ENCODE measurements at regions not wholly inside any gene's neighbourhood (a gene's known extent, or its start where the extent isn't known, plus 50 kb on each side); places are given as distances from the start of the nearest gene placed in this dataset.

DNA sequence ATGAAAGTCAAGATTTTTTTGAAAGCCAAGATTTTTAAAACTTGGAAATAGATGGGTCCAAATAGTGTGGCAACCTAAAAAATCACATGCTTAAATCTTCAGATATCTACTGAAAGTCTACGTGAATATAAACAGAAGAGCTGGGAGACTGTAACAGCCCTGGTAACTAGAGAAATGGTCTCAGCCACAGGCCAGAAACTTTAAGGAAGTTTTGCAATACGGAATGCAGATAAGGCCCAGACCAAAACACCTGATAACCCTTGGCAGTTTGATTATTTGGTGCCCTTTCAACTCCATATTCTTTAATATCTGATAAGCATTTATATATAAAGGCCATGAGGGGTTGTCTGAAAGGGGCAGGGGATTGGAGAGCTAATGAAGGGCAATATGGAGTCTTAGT is 537.3 kb upstream of the TGFBR2 start:
- DNase-seq = no peak

GRCh38 chr3:30073040-30073439 is 533.4 kb upstream of the TGFBR2 start:
- DNase-seq = no peak

DNA sequence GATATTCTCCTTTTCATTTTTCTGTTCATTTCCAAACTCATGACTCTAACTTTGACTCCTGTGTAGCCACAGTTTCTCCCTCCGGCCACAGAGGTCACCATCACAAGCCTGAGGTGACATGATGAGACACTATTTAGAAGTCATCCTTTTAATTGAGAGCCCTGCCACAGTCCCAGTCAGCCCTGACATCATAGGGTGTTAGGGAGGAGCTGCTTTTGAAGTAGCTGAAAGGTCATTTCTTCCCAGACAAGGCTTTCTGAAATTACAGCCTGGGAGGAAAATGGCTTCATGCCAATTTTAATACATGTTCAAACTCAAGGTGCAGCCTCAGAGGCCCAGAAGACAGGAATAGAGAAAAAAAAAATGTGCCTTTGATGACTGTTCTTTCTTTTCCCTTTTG is 532.8 kb upstream of the TGFBR2 start:
- no peak for DNase-seq

GRCh38 chr3:30075514-30075913 is 530.9 kb upstream of the TGFBR2 start:
- DNase-seq = no peak

GRCh38 chr3:30076899-30077298 is 529.5 kb upstream of the TGFBR2 start:
- no peak for DNase-seq

DNA sequence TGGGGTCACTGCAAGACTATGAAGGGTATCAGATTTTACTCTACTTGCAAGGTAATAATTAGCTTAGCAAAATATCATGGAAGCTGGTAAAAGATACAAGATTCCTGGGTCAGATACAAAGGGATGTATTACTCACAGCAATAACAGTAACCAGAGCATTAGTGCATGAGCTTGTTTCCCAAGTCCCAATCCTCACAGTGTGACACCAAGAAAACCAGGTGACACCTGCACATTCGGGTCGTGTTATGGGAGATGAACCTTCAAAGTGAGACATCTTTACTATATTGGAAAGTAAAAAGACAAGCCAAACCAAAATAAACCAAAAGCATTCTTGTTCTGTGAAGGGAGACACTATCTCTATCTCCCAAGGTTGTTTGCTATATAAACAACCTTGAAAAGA is 528.7 kb upstream of the TGFBR2 start:
- no peak for DNase-seq

DNA sequence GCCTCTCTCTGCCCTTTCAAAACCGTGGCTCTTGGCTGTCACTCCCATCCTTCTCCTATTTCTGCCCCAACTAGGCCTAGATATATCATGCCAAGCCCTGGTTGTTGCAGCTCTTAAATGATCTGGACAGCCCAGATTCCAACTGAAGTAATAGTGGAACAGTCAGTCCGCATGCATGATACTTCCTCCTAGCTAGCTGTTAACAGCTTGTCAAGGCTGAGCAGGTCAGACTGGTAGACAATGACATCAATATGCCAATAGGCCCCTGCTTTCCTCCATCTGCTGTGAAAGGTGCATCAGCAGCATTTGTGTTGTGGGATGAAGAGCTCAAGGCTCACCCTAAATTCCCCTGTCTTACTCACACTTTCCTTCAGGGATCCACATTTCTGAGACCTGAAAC is 527.7 kb upstream of the TGFBR2 start:
- no peak for DNase-seq

- no peak for DNase-seq
Observed at GRCh38 chr3:30081904-30082303, 524.5 kb upstream of the TGFBR2 start.

DNA sequence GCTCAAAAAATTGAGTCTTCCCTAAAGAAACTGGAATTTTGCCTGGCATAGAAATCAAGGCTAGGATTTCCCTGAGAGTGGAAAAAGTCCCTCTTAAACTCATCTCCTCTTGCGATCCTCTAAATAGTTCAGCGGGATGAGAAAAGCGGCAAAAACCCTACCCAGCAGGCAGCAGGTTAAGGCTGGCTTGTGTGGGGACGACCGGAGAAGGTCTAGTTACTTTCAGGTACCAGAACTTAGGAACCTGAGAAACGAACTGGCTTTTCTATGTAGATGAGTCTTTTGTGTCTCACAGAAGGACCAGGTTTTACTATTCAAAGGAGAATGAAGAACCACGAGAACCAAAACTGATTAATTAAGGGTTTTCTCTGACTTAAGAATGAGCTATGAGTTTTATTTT is 523.7 kb upstream of the TGFBR2 start:
- DNase-seq = no peak

DNA sequence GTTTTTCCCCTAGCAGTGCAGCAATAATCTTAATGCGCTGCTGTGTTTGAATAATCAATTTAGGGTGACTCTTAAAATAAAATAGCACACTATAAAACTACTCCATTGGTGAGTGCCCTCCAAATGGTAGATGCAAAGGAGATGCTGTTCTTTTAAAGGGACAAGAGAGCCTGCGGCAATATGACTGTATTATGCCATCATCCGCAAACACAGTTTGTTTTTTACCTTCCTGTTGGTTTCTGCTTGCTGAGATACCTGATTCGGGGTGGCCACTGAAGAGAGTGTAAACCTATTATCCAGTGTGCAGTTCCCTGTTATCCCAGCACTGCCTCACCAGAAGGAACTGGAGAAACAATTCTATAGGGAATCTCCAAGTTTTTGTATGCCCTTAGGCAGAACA is 523.1 kb upstream of the TGFBR2 start:
- DNase-seq = no peak

GRCh38 chr3:30084316-30084715 is 522.1 kb upstream of the TGFBR2 start:
- DNase-seq = no peak

DNA sequence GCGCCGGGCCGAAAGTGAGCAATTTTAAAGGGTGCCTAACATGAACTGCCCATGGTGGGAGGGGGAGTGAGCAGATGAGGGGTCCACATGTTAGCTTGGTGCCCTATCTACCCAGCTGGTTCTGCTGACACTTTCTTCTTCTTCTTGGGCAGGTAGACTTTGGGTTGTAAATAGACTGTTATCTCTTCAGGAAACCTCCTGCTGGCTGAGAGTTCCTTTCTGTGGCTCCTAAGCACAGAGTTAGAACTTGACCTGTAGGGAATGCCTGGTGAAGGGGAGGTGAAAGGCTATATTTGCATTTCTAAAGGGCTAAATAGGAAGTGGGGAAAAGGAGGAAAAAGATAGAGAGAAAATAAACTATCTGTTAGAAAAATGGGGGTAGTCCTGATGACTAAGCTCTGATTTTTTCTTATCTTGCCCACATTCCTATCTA is 521.4 kb upstream of the TGFBR2 start:
- no peak for DNase-seq

DNA sequence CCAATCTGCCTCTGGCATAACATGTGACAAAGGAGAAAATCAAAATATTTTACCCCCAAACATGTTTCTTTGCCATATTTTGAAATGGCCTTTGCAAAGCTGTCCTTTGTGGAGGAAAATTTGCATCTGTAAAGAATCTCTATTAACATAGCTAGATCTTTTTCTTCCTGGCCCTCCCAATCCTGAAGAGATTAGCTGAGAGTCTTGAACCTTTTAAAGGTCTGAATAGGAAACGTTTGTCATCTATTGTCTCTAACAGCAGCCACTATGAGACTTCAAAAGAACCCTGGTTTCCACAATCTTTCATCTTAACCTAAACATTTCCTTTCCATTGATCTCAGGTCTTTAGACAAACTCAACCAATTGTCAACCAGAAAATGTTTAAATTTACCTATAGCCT is 520.9 kb upstream of the TGFBR2 start:
- DNase-seq = no peak

GRCh38 chr3:30091686-30092085 is 514.7 kb upstream of the TGFBR2 start:
- no peak for DNase-seq

DNA sequence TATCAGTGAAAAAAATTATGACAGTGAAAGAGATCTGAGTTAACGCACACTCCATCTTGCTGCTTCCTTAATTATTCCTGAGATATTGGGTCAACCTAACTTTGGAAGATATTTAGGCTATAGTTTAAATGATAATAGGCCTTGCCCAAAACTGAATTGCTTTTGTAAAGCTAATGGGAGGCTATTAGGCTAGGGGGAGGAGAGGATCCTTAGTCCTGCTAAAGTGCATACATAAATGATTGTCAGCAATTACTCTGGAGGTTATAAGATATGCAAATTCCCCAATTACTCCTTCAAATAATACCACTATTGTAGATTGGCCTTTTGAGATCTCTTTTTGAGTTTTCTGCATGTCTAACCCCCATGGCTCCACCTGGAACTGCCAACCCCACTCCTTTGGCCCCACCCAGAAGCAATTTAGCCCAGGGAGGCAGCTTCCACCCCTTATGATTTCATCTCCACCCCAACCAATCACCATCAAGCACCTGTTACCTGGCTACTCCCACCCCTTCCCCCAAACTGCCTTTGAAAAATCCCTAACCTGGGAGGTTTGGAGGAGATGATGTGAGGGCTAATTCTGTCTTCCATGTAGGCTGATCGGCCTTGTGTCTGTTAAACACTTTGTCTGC is 509.3 kb upstream of the TGFBR2 start:
- DNase-seq = no peak

- DNase-seq = no peak
Observed at GRCh38 chr3:30098243-30098642, 508.2 kb upstream of the TGFBR2 start.

DNA sequence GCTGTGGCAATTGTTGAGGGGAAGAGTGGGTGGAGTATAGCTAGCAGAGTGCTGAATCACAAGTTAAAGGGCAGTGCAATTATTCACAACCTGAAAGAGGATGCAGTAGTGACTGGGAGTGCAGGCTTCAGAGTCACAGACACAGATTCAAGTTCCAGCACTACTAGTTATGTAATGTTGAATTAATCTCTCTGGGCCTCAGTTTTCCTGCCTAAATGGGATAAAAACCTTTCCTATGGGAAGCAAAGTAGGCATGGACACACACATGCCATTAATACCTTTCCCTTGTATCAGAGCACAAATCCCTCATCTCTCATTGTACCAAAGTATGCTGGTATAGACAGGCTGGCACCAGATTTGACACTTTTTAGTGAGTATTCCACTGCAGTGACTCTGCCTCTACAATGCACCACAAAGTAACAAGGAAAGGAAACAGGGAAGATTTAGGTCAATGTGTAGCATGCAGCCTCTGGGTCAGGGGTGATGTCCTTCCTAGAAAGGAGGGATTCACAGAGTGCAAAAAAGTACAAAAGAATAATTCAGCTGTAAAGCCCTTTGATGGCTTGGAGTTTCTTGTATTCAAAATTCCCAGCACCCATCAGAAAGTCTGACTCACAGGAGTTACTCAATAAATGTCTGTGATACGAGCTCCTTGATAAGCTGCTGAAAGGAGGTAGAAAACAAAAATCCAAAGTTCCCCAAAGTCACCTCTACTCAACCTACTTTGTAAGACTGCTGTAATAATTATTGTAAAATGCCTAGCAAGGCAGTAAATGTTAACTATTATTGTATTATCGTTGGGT is 507.5 kb upstream of the TGFBR2 start:
- no peak for DNase-seq

DNA sequence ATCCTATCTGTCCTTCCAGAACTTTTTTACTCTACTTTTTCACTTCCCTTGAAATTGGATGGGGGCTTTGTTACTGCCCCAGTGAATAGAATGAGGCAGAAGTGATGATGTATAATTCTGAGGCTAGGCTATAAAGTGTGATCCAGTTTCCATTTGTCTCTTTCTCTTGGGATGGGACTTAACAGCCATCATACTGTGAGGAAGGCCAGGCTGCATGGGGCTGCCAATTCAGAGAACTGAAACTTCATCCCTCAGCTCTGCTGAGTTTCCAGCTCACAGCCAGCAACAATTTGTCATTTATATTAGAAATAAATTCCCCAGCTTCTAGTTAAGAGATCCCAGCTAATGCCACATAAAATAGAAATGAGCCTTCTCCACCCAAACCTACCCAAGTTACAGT is 504.0 kb upstream of the TGFBR2 start:
- DNase-seq = no peak

GRCh38 chr3:30103186-30103585 is 503.2 kb upstream of the TGFBR2 start:
- DNase-seq = no peak

- no peak for DNase-seq
Observed at GRCh38 chr3:30107531-30107930, 498.9 kb upstream of the TGFBR2 start.

DNA sequence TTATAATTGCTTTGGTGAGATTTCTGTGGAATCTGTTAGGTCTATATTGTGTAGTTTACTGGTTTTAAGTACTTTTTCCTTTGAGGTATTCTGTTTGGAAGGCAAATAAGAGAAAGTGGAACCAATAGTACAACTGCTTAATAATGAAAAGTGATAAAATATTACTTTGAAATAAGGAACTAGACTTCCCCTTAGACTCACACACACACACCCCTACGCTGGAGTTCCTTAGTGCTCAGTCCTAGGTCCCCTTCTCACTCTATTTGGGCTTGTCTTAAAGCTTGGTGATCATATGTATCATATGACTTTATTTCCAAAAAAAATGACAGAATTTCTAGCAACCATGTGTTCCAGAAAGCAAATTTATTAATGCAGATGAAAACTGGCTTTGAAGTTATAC is 494.0 kb upstream of the TGFBR2 start:
- no peak for DNase-seq

GRCh38 chr3:30112902-30113484 is 493.4 kb upstream of the TGFBR2 start:
- peak in 1 of 2 donors; percentile 49 for DNase-seq

DNA sequence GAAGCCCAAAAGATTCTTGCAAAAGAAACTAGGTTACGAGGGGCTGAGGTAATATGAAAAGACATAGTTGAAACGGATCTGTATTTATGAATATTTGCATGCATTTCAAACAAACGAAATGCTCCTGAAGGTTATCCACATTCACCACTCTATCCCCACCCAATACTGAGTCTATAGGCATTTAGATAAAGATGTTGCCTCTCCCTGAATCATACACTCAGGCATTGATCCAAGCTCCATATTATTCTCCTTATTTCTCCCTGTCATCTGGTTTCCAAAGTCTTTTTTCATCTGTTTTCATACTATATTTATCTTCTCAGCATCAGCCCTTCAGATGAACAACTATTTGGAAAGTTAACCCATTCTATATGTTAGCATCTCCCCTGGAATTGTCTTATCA is 492.5 kb upstream of the TGFBR2 start:
- no peak for DNase-seq

DNA sequence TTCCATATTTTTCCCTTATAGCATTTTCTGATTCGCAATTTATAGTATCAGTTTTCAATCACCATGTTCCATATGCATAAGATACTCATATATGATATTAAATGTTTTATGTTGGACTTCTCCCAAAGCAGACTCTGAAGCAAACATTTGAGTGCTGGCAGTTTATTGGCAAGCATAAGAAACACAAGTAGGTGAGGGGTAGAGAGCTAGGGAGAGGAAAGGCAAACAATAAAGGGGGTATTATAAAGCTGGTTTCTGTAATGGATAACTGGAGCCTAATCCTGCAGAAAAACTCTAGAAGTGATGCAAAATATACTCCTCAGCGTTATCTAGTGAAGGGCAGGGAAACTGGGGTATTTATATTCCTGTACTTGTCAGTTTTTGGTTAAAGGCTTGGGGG is 491.5 kb upstream of the TGFBR2 start:
- no peak for DNase-seq
